GM19468 (cell line): ENCODE measurements at regions not wholly inside any gene's neighbourhood (a gene's known extent, or its start where the extent isn't known, plus 50 kb on each side); places are given as distances from the start of the nearest gene placed in this dataset.
"Not testable (repeated sequence)": the region's sequence is repeated elsewhere in the genome, so short reads cannot be mapped to it uniquely, and the experiment has no call there.

ENCODE experiments used
- ATAC-seq: cut with Tn5 transposase; IDR thresholded peaks from one replicate; pipeline ENCODE4 v1.9.1; 2021; ENCODE audit warnings: mild to moderate bottlenecking, moderate library complexity, moderate number of reproducible peaks; ENCODE audit not compliant: unreplicated experiment; ENCODE audit errors: extremely low read depth

DNA sequence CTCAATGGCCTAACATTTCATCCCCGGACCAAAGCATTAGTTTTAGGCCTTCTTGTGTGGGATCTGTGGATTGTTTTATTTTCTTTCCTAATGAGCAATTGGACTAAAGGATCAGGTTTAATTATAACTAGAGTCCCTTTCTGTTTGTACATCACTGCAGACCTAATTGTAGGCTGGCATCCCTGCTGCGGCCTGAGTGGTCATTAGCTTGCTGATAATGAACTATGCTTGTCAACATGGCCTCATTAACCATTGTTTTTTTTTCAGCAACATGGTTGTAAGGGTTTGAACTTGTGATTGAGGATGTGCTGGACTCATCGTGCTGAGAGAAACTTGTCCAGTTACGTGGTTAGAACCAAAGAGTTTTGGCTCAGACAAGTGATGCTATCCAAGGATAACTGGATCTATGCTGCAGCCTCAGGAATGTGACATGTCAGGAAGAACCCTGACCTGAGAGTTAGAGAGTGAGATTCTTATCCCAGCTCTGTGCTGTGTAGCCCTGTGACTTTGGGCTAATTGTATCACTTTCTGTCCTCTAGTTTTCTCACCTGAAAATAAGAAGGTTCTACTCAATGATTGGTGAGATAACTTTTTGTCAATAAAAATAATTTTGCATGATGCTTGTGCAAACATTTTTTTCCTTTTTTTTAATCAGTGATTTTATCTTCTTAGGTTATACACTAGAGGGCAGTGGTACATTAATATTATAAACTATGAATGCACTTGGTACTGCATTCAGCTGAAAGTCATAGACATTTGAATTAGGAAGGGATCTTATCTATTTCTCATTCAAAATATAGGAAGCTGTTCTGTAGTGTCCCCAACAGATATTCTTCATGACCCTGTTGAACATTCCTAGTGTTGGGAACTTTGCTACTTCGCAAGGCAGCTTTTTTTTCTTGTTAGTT lies 140.9 kb downstream of the RNF144B start:
- ATAC-seq, result no peak

- no peak for ATAC-seq
Observed at GRCh38 chr6:18530201-18530600, 143.1 kb downstream of the RNF144B start.

- ATAC-seq, result no peak
Observed at GRCh38 chr6:18532139-18532538, 145.0 kb downstream of the RNF144B start.

DNA sequence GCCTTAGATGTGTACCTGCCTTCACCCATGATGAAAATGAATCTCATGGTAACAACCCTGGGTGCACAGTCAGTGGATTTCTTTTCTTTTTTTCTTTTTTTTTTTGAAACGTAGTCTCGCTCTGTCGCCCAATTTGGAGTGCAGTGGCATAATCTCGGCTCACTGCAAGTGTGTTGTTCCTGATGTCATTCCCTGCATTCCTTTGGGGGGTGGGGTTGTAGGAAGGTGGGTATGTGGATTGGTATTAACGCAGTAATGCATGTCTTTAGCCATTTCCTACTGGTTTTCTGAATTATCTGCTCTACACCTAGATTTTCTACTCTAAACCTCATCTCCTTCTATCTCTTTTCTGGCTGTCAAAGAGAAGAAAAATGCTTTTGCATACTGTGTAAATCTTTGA lies 146.6 kb downstream of the RNF144B start:
- ATAC-seq, result no peak

DNA sequence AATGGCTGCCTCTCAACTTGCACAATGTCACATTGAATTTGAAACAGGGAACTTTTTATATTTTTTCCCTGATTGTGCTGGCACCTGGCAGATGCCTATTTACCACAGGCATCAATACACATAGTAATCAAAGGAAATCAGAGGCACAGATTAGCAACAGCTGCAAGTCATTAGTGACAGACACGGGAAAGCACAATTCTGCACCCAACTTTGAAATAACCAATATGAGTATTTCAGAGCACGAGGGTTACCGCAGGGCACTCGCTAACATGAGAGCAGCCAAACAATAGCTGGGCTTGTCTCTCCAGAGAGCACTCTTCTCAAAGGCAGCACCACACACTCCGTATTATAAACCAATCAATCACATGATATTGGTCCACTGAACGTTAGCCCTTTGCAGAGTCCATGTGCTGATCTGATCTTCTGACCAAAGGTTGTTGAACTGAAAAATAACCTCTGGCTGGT lies 149.5 kb downstream of the RNF144B start:
- no peak for ATAC-seq

GRCh38 chr6:18538315-18538714 lies 151.2 kb downstream of the RNF144B start:
- ATAC-seq, result no peak

DNA sequence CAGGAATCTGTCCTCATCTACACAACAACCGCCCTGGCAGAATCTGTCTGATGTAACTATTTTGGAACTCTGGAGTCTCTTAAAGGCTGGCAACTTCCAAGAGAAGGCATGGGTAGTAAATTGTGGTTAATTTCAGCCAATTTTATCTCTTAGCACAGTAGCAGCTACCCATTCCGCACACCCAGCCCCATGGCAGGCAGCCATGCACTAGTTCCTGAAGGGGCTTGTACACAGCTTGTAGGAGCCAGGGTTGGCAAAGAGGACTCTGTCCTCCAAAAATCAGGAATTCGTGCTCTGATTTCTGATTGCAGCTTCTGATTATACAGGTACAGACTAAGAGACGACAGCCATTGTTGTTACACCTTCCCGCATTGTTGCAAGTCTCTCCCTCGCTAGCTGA lies 155.9 kb downstream of the RNF144B start:
- no peak for ATAC-seq

- not testable (repeated sequence) for ATAC-seq
Observed at GRCh38 chr6:18545142-18545541, 158.0 kb downstream of the RNF144B start.

- no peak for ATAC-seq
Observed at GRCh38 chr6:18545726-18546125, 158.6 kb downstream of the RNF144B start.

GRCh38 chr6:18550119-18550518 lies 163.0 kb downstream of the RNF144B start:
- ATAC-seq, result no peak

DNA sequence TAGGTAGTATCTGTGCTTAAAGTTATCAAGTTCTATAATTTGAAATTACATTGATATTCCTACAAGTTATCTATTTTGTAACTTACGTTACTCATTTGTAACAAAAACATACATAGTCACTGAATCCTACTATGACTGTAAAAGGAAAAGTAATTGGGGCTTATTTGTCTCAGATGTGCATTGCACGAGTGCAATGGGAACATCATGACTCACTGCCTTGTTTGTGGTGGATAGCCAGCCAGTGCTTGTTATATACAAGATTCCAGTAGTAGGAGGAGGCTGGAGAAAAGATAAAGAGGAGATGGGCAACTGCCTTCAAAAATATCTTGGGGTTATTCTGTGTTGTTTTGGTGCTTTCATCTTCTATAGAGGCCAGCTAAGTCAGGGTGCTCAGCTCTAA lies 164.1 kb downstream of the RNF144B start:
- no peak for ATAC-seq

DNA sequence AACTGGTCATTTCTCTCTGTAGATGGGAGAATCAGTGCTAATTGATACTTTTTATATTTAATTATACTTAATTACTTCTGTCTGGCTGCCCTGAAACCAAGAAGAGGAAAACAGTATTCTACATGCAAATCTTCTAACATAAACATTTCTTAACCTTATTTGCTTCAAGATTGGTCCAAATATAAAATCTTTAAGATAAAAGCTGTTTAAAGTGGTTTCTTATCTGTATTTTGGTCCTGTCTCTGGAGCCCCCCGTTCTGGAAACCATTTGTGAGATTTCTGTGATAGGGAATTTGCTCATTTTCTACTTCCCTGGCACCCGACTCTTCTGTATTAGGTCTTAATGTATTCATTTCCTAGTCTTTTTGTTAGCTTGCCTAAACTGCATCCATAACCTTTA lies 168.6 kb downstream of the RNF144B start:
- ATAC-seq, result no peak

DNA sequence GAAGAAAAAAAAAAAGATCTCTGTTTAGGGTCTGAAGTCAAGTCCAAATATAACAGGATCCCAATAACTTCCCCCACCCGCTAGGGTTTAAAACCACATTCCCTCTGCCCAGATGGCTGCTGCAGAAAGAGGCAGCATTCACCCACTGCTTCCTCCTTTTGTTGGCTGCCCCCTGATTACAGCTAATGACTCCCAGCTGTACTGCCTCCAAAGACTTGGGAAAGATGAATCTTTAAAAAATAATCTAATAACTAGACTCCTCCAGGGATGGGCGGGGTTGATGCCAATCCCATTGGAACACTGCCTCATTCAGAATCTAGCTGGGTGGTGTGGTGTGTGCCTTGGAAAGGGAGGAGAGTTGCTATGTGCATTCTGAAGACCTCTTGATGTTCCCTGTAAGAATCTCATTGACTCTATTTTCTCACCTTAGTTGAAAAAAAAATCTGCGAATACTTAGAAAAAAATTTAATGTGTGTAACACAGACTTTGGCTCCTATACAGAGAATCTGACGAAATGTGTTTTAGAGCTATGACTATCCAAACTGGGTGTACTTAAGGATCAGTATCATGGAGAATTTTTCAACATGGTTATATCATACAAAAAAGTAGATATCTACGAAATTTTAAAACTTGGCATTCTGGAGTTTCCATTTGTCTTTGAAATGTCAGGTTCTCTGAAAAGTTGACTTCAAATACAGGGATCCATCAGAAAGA lies 174.0 kb downstream of the RNF144B start:
- ATAC-seq, result no peak

DNA sequence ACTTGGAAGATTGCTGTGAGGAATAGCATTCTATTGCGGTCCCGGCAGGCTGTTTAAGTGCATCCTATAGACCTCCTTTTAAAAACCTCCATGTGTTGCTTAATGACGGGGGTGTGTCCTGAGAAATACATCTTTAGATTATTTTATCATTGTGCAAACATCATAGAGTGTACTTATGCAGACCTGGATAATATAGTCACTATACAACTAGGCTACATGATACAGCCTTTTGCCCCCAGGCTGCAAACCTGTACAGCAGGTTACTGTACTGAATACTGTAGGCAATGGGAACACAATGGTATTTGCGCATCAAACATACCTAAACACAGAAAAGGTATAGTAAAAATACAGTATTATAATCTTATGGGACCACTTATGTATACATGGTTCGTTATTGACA lies 175.6 kb downstream of the RNF144B start:
- no peak for ATAC-seq

DNA sequence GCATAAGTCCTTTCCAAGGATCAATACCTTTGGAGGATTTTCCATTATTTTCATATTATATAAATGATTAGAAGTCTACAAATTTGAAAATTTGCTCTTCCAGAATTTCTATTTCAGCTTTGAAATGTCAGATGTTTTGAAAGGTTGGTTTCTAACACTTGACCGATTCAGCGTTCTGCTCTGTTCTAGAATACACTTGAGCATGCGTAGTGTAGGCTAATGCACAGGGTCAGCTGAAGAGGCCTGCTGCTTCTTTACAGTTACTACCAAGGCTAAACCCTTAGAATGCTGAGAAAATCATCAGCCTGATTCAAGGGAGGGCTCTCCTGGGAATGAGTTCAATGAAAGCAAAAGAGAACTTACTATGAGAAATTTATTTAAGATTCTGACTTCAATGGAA lies 177.6 kb downstream of the RNF144B start:
- no peak for ATAC-seq

GRCh38 chr6:18565231-18565630 lies 178.1 kb downstream of the RNF144B start:
- ATAC-seq, result no peak

GRCh38 chr6:18567380-18567779 lies 180.2 kb downstream of the RNF144B start:
- ATAC-seq, result no peak

- no peak for ATAC-seq
Observed at GRCh38 chr6:18577491-18577890, 190.3 kb downstream of the RNF144B start.

GRCh38 chr6:18579166-18579565 lies 192.0 kb downstream of the RNF144B start:
- no peak for ATAC-seq

- no peak for ATAC-seq
Observed at GRCh38 chr6:18579869-18580268, 192.7 kb downstream of the RNF144B start.

DNA sequence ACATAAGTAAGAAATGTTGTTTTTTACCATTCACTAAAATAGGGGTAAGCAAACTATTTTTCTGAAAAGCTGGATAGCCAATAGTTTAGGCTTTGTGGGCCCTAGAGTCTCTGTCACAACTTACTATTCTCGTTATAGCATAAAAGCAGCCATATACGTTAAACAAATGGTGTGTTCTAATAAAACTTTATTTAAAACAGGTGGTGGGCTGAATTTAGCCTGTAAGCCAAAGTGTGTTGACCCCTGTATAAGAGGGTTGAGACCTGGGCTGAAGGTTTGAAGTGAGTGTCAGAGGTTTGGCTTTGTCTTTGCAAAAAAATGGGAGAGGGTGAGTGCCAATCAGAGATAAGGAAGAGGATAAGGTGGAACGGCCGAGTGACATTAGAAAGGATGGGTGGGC lies 197.2 kb downstream of the RNF144B start:
- ATAC-seq, result no peak
